HEK293T (cell line): ENCODE measurements at regions not wholly inside any gene's neighbourhood (a gene's known extent, or its start where the extent isn't known, plus 50 kb on each side); places are given as distances from the start of the nearest gene placed in this dataset.

ENCODE experiments used
- CTCF ChIA-PET: fragments of 350-600 bp; formaldehyde crosslinking; extraction: SDS; loops from one replicate; lab custom pipeline; 2021; ENCODE audit warnings: antibody characterized with exemption, inconsistent platforms; lab: Yijun Ruan, JAX
- POLR2A ChIA-PET: fragments of 350-600 bp; formaldehyde crosslinking; extraction: SDS; loops from one replicate; lab custom pipeline; 2020; ENCODE audit warnings: antibody characterized with exemption, inconsistent platforms; lab: Yijun Ruan, JAX
- DNase-seq: peaks from one replicate; pipeline ENCODE4 v3.0.0; 2012; ENCODE audit warnings: mixed read lengths; ENCODE audit errors: extremely low spot score
- ARNT ChIP-seq: fragments of 450-650 bp; IDR thresholded peaks from 2 replicates; pipeline ENCODE4 v1.6.1; 2017; ENCODE audit warnings: mild to moderate bottlenecking
- BHLHE40 ChIP-seq: fragments of 450-650 bp; IDR thresholded peaks from 2 replicates; pipeline ENCODE4 v1.6.1; 2016; ENCODE audit warnings: mild to moderate bottlenecking, moderate library complexity, borderline replicate concordance
- CTBP1 ChIP-seq: fragments of 450-650 bp; IDR thresholded peaks from 2 replicates; pipeline ENCODE4 v1.6.1; 2016; ENCODE audit warnings: borderline replicate concordance
- ELF4 ChIP-seq: fragments of 450-650 bp; IDR thresholded peaks from 2 replicates; pipeline ENCODE4 v1.6.1; 2017; ENCODE audit warnings: antibody characterized with exemption
- FOXA1 ChIP-seq: fragments of 450-650 bp; IDR thresholded peaks from 2 replicates; pipeline ENCODE4 v1.6.1; 2016; ENCODE audit warnings: mild to moderate bottlenecking
- FOXK2 ChIP-seq: fragments of 450-650 bp; IDR thresholded peaks from 2 replicates; pipeline ENCODE4 v1.6.1; 2016; ENCODE audit warnings: mild to moderate bottlenecking
- FOXM1 ChIP-seq: fragments of 450-650 bp; IDR thresholded peaks from 2 replicates; pipeline ENCODE4 v1.6.1; 2017; ENCODE audit warnings: mild to moderate bottlenecking, borderline replicate concordance
- HDGF ChIP-seq: fragments of 450-650 bp; IDR thresholded peaks from 2 replicates; pipeline ENCODE4 v1.6.1; 2017; ENCODE audit warnings: antibody characterized with exemption, borderline replicate concordance
- L3MBTL2 ChIP-seq: fragments of 450-650 bp; conservative IDR thresholded peaks from 2 replicates; pipeline ENCODE4 v1.6.1; 2016; ENCODE audit warnings: mild to moderate bottlenecking
- LEF1 ChIP-seq: fragments of 450-650 bp; IDR thresholded peaks from 2 replicates; pipeline ENCODE4 v1.6.1; 2017; ENCODE audit warnings: mild to moderate bottlenecking, borderline replicate concordance
- NFRKB ChIP-seq: fragments of 450-650 bp; IDR thresholded peaks from 2 replicates; pipeline ENCODE4 v1.6.1; 2016; ENCODE audit warnings: mild to moderate bottlenecking, moderate library complexity
- PKNOX1 ChIP-seq: fragments of 450-650 bp; IDR thresholded peaks from 2 replicates; pipeline ENCODE4 v1.6.1; 2016
- SP1 ChIP-seq: fragments of 450-650 bp; IDR thresholded peaks from 2 replicates; pipeline ENCODE4 v1.6.1; 2017
- SUZ12 ChIP-seq: fragments of 450-650 bp; IDR thresholded peaks from 2 replicates; pipeline ENCODE4 v1.6.1; 2016; ENCODE audit warnings: mild to moderate bottlenecking
- TARDBP ChIP-seq: fragments of 450-650 bp; IDR thresholded peaks from 2 replicates; pipeline ENCODE4 v1.6.1; 2016
- ZNF384 ChIP-seq: fragments of 450-650 bp; IDR thresholded peaks from 2 replicates; pipeline ENCODE4 v1.6.1; 2016

DNA sequence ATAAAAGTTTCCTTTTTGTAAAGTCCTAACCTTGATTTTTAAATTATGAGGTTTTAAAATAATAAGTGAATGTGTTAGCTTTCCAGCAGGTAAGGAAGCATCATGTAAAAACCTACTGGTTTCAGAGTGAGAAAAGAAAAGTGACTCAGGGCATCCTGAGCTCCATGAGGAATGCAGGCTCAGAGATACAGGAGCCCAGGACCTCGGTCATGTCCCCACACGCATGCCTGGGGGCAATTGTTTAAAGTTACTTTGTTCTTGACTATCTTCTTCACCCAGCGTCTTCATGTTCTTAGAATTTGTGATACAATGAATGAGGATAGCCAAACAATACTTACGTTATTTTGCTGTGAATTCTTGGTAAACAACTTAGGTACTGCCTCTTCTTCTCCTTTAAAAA lies 117.4 kb upstream of the PLPPR5 start:
- ChIA-PET POLR2A (no interaction called here), CTCF (no interaction called here)
- TF ChIP-seq FOXM1: no peak
- TF ChIP-seq BHLHE40: no peak
- no peak for TF ChIP-seq SP1
- TF ChIP-seq TARDBP: no peak
- no peak for TF ChIP-seq HDGF
- TF ChIP-seq NFRKB: no peak
- TF ChIP-seq FOXA1: no peak
- TF ChIP-seq PKNOX1: no peak
- no peak for TF ChIP-seq FOXK2
- no peak for TF ChIP-seq CTBP1
- TF ChIP-seq SUZ12: no peak
- no peak for DNase-seq

DNA sequence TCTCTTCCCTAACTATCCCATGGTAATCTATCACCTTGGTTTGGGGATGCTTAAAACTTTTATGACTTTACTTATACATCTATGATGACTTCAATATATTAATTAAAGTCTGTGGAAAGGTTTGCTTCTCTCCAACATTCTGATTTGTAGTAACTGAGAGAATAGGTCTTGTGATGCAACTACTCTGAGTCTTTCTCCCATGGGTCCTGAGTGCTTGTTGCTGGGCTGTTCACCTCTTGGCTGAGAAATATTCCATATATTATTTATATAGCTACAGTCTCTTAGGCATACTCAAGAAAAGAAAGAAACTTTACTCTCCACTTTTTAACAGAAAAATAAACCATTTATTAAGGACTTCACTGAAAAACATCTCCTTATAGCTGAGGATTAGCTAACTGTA lies 119.3 kb upstream of the PLPPR5 start:
- ChIA-PET CTCF (no interaction called here), POLR2A (no interaction called here)

GRCh38 chr1:99131546-99131945 lies 126.9 kb upstream of the PLPPR5 start:
- DNase-seq: no peak
- no peak for TF ChIP-seq FOXK2
- no peak for TF ChIP-seq ARNT
- no peak for TF ChIP-seq BHLHE40
- CTCF ChIA-PET: no interaction called here
- POLR2A ChIA-PET: no interaction called here

More for the DNA sequence above, 119.3 kb upstream of the PLPPR5 start:
- TF ChIP-seq FOXM1 (no peak), NFRKB (no peak), LEF1 (no peak), SUZ12 (no peak), HDGF (no peak), L3MBTL2 (no peak), PKNOX1 (no peak), SP1 (no peak), BHLHE40 (no peak), FOXA1 (no peak), ARNT (no peak), ZNF384 (no peak), CTBP1 (no peak), TARDBP (no peak), FOXK2 (no peak), ELF4 (no peak)
- no peak for DNase-seq

DNA sequence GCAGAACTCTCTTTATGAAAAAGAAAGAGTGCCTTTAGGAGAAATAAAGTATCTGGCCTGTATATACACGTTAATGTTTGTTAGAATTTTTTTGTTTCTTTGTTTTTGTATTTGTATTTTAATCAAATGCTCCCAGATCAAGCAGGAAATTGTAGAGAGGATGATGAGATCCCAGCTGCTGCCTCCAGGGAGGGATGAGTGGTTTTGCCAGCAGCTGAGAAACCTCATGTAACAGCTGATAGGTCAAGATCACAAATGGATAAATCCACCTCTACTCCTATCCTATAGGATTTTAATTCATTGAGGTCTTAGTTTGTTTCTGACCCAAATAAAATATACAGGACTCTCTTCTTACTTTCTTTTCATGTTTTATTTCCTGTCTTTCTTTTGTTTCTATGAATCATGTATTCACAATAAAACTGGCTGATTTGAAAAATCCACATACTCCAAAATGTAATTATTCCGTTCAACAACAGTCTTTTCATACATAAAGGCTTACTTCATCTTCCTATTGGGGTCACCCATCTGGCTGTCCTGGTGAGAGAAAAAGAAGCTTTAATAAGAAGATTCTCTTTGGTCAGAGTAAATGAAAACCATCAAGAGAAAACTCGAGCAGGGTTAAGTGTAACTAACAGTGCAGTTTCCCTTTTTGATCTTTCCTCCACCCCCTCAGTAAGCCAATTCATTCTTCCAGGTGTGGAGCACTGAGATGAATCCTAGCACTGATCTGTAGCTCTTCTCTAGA lies 129.3 kb upstream of the PLPPR5 start:
- ChIA-PET CTCF (no interaction called here), POLR2A (no interaction called here)
- TF ChIP-seq SUZ12 (no peak), NFRKB (no peak), HDGF (no peak), FOXA1 (no peak), PKNOX1 (no peak), ARNT (no peak), TARDBP (no peak), FOXK2 (no peak)
- DNase-seq: no peak

GRCh38 chr1:99137554-99138206 lies 126.6 kb upstream of the PLPPR4 start:
- DNase-seq: no peak
- ChIA-PET POLR2A (no interaction called here), CTCF (no interaction called here)
- no peak for TF ChIP-seq ELF4
- TF ChIP-seq FOXA1: no peak
- no peak for TF ChIP-seq TARDBP
- no peak for TF ChIP-seq HDGF
- TF ChIP-seq PKNOX1: no peak
- no peak for TF ChIP-seq L3MBTL2
- no peak for TF ChIP-seq ARNT
- TF ChIP-seq LEF1: no peak
- no peak for TF ChIP-seq SP1
- TF ChIP-seq FOXK2: no peak
- no peak for TF ChIP-seq NFRKB

DNA sequence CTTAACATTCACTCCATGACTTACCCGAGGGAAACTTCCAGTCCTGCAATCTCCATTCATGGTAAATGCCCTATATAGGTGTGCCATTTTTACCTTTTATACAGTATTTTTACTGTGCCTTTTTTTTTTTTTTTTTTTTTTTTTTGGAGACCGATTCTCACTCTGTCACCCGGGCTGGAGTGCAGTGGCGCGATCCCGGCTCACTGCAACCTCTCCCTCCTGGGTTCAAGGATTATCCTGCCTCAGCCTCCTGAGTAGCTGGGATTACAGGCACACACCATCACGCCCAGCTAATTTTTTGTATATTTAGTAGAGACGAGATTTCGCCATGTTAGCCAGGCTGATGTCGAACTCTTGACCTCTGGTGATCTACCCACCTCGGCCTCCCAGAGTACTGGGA lies 124.4 kb upstream of the PLPPR4 start:
- POLR2A ChIA-PET: no interaction called here
- TF ChIP-seq FOXA1 (no peak), HDGF (no peak), PKNOX1 (no peak), LEF1 (no peak), TARDBP (no peak), CTBP1 (no peak), FOXK2 (no peak), L3MBTL2 (no peak), SP1 (no peak), ARNT (no peak), NFRKB (no peak), SUZ12 (no peak), FOXM1 (no peak), ZNF384 (no peak), ELF4 (no peak), BHLHE40 (no peak)
- CTCF ChIA-PET: no interaction called here
- DNase-seq: no peak
